ENCODE measurements at regions not wholly inside any gene's neighbourhood (a gene's known extent, or its start where the extent isn't known, plus 50 kb on each side); places are given as distances from the start of the nearest gene placed in this dataset.

- Histone ChIP-seq H2BK120ac (replicated peaks; ENCODE audit: low read depth, low read length) (no peak overlapping the region), H2AK5ac (ENCODE audit: low read depth, low read length) (no peak overlapping the region), H4K8ac (ENCODE audit: extremely low read depth, insufficient read depth, low read length) (no peak overlapping the region), H2BK5ac (ENCODE audit: low read depth, low read length) (no peak overlapping the region), H3K18ac (ENCODE audit: extremely low read depth, low read length) (no peak overlapping the region), H4K20me1 (replicated peaks in 1 of 2; ENCODE audit: control insufficient read depth in 1 of 2, insufficient read depth in 2 of 2, low read length in 2 of 2) (no peaks in the 10 kb centered on the region), H2AFZ (ENCODE audit: low read length) (no peak overlapping the region), H3K27me3 (replicated peaks in 1 of 4; ENCODE audit: control insufficient read depth in 3 of 4, extremely low read depth in 1 of 4, insufficient read depth in 3 of 4, low read length in 3 of 4) (no peaks in the 10 kb centered on the region), H3K79me2 (ENCODE audit: control insufficient read depth in 1 of 2, insufficient read depth in 2 of 2, low read length in 2 of 2) (no peaks in the 10 kb centered on the region), H4K5ac (ENCODE audit: insufficient read length, low read depth, low read length) (no peak overlapping the region), H3K4me3 (ENCODE audit: extremely low read depth in 1 of 4, insufficient read depth in 2 of 4, low read depth in 3 of 4, low read length in 4 of 4) (no peak overlapping the region), H2BK20ac (ENCODE audit: low read length) (no peak overlapping the region), H2BK12ac (ENCODE audit: low read depth, low read length) (no peak overlapping the region), H3K56ac (replicated peaks; ENCODE audit: insufficient read length, low read depth, low read length) (no peak overlapping the region), H3K14ac (ENCODE audit: insufficient read length) (no peak overlapping the region), H3K23ac (ENCODE audit: insufficient read length) (no peak overlapping the region), H3K9me3 (ENCODE audit: insufficient read depth in 2 of 2, low read depth in 1 of 2, low read length in 1 of 2) (no peaks in the 10 kb centered on the region), H3K4me2 (ENCODE audit: insufficient read depth in 1 of 2, low read depth in 2 of 2, low read length in 2 of 2) (no peak overlapping the region), H3K23me2 (ENCODE audit: low read depth, low read length) (no peaks in the 10 kb centered on the region), H3K4ac (replicated peaks; ENCODE audit: insufficient read length, low read depth, low read length) (no peak overlapping the region), H3K4me1 (replicated peaks in 1 of 4; ENCODE audit: control insufficient read depth in 3 of 4, insufficient read depth in 4 of 4, low read length in 3 of 4) (no peaks in the 10 kb centered on the region), H3K9ac (replicated peaks in 1 of 4; ENCODE audit: extremely low read depth in 1 of 4, low read depth in 3 of 4, low read length in 3 of 4) (no peak overlapping the region), H4K91ac (replicated peaks; ENCODE audit: insufficient read length, low read length) (no peak overlapping the region), H3K36me3 (ENCODE audit: control insufficient read depth in 2 of 4, insufficient read depth in 4 of 4, low read length in 3 of 4) (no peaks in the 10 kb centered on the region), H3K79me1 (ENCODE audit: low read depth, low read length) (no peaks in the 10 kb centered on the region), H3K27ac (ENCODE audit: low read depth, low read length) (no peak overlapping the region), H2BK15ac (ENCODE audit: low read length) (no peak overlapping the region)
- ChIA-PET POLR2A (ENCODE audit: partially characterized antibody) (no interaction called here), CTCF (ENCODE audit: partially characterized antibody) (interaction anchor here (0.7 kb wide), 1 partner anchor 83 kb away, joined by 3 read pairs; no protein-coding TSS in a partner anchor)
- 88% methylated on average over 5 of the region's 5 CpGs; no CpG with 5 or more reads in 1 of the 2 experiments for WGBS, 2 experiments (ENCODE audit: extremely low coverage in 1 of 2, insufficient coverage in 1 of 2, insufficient read length in 1 of 2, insufficient replicate concordance in 2 of 2, low coverage in 1 of 2, low lambda C conversion rate in 2 of 2, missing lambda C conversion rate in 1 of 2)
- DNase-seq (ENCODE audit: low read depth in 1 of 2, low spot score in 2 of 2) (no peak), FAIRE-seq (no peak)
- TF ChIP-seq NRF1 (IDR thresholded peaks at IDR 0.05; ENCODE audit: low read depth, low read length) (no peak), SRF (IDR thresholded peaks at IDR 0.05; ENCODE audit: low read depth, low read length) (no peak), ATF2 (IDR thresholded peaks at IDR 0.05; ENCODE audit: low read length) (no peak), MAFK (IDR thresholded peaks at IDR 0.05; ENCODE audit: low read depth, low read length) (no peak)
Observed at GRCh38 chr5:98587166-98587565, 186.3 kb upstream of the RGMB start.

Data from H1 (cell line).